Occipital lobe (tissue), 1 donor: ENCODE measurements at regions not wholly inside any gene's neighbourhood (a gene's known extent, or its start where the extent isn't known, plus 50 kb on each side); places are given as distances from the start of the nearest gene placed in this dataset.
"Not testable (repeated sequence)": the region's sequence is repeated elsewhere in the genome, so short reads cannot be mapped to it uniquely, and the experiment has no call there.

Experiments
- DNase-seq: peaks from one replicate; lab custom pipeline; 2025; lab: John Stamatoyannopoulos, UW

DNA sequence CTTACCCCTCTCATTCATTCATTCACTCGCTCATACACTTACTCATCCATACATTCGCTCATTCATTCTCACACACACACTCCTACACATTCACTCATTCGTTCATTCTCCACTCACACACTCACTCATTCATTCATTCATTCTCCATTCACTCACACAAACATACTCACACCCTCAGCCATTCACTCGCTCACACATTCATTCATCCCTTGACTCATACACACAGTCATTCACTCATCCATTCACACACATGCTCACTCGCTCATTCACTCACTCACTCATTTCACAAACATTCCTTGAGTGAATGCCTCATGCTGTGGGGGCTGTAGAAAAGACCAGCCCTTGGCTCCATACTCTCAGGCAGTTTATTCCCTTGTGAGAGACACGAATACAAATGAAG, 151.1 kb upstream of the MAMLD1 start:
- no peak for DNase-seq

DNA sequence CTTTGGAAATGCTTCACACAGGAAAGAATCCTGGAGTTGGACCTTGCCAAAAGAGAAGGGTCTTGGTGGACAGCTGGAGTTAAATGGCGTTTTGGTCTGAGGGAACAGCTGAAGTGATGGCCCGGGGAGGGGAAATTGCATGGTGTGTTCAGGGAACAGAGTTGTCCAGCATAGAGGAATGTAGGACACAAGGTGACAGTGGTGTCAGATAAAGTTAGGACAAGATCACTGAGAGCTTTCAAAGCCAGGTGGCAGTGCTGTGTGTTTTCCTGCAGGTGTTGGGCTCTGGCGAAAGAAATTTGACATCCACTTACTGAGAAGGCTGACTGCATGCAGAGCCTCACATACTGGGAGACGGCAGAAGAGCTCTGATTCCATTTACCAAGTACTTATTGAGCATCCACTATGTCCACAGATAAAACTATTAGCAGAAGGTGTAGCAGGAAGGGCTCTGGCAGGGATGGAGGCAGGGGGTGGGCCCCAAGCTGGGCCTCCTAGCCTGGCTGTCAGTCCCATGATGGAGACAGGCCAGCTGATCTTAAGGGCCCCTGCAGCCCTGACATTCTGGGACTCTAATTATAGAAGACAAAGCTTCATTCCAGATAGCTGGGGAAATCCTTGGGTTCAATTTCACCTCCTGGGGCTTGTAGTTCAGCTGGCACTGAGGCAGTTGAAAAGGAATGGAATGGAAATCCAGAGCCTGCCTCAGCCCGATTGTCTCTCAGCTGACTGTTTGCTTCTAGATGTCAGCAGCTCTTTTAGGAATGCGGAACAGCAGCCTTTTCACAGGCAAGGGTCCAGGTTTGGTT, 150.2 kb upstream of the MAMLD1 start:
- DNase-seq = no peak

DNA sequence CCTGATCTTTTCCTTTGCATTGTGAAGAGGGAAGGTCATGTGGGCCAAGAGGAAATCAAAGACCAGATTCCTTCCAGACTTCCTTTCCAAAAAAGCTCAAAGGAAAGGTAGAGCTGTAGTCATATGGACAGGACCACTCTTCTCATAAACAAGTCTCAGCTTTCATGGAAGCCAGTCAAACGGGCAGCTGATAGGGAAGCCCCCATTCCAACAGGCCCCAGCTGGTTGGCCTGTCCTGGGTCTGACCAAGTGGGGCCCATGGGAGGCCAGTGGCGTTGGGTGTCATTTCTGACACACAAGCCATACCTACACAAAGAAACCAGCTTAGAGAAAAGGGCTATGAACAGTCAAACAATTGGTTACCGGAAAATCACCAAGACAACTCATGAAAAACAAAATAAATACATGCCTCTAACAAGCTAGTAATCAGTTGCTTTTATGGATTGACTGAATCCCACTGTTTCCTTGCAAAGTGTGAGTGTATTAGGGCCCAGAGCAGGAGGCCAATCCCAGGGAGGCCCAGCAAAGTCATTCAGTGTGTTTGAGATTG, 149.6 kb upstream of the MAMLD1 start:
- DNase-seq = no peak

DNA sequence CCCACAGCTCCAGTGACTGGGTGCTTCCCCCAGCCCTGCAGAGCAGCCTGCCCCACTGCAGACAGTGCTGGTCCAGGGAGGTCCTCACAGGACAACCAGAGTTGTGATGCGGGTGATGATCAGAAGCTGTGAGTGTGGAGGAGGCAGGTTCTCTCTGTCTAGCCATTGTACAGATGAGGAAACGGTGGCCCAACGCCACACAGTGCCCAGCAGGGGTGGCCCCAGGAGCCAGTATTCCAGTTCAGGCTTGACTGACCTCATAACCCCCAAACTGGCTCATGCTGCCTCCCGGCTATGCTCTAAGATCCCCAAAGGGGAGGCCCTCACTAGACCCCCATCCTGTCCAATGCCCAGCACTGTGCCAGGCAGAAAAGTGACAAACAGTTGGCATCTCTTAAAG, 147.1 kb upstream of the MAMLD1 start:
- DNase-seq = not testable (repeated sequence)

DNA sequence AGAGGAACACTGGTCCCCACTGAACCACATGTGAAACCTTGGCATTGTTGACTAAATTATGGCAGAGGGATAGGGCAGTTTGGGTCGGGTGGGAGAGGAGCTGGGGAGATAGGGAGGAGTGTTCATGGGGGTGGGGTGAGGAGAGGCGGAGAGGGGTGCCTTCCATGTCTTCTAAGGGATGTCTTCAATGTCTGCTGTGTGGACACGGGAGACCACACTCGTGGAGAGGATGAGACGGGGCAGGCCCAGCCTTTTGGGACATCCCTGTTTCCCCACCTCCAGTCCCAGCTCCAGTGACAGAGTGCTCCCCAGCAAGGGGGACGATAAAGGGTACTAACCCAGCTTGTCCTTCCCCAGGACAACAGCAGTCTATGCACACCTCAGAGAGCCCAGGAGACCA, 146.4 kb upstream of the MAMLD1 start:
- DNase-seq = no peak

DNA sequence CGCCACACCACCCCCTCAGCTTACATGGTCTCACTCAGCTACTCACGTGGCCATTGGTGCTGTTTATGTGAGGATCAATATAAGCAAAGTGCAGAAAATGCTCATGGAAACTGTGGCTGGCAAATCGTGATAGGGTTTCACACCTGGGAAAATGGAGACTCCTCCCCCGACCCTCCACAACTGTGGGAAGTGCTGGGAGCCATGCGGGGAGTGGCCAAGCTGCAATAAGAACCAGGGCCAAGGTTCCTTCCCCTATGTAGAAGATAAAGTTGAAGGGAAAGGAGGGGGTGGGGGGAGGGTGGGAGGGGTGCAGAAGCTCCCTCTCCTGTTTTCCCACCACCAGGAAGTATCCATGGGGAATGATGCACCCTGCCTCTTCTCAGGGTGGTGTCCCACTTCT, 145.5 kb upstream of the MAMLD1 start:
- DNase-seq = no peak

DNA sequence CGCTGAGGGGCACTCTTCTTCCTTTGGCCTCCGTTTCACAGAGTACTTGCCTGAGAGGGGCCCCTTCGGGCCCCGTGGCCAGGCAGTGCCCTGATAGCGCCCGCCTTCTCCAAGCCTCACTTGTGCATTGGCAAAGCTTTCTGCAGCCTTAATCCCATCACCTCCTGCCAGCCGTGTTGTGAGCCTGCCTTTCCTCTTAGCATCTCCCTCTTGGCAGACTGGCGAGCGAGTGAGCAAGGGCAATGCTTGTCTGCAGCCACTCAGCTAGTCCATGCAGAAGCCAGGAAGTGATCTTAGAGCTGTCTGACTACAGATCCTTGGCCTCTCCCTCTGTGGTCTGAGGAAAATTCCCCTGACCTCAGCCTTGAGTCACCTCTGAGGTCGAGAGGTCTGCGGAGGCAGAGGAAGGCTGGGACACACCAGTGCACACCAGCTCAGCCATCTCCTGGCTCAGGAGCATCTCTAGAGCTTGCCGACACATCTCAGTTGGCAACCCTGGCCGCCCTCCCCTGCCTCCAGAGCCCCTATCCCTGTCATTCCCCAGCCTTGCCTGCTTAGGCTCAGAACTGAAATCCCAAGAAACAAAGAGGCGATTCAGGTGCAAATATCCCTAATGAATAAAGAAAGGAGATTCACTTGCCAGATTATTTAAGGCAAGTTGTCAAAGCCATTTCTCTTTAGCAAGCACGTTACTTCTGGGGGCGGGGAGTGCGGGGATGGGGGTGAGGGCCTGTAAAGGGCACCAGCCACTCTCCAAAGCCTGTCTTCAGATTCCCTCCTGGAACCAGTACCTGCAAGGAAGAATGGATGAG, 143.5 kb upstream of the MAMLD1 start:
- no peak for DNase-seq

DNA sequence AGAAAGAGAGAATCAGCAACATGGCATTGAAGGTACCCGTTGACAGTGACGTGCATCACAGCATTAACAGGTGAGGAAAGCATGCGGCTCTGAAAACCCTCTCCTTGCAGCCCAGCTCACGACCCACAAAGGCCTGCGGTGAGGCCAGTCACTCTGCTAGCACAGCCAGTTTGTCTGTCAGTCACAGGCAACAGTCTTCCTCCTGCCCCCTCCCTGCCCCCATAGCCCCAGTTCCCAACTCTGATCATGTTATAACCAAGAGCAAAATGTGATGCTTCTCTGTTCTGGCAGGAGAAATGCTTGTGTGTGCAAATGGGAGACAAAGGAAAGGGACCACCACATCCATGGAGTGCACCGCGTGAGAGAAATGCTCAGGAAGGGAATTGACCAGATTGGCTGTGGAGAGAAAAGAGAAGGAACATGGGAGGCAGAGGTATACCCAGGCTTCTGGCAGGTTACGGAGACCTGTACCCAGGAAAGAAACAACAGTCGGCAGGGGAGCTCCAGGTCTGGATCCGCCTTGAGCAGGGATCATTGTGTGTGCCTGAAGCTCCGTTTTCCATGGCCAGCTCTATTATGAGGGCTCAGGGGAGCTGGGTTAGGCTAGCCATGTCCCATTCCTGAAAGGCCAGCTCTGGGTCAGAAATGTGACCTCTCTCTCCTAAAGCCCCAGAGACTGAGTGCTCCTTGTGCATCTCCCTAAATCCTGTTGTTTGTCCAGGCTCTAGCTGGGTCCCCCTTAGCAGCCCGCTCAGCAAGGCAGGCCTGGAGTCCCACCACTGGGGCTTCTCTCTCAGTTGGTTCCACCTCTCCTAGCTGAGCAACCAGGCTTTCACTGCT, 139.7 kb upstream of the MAMLD1 start:
- DNase-seq = no peak

DNA sequence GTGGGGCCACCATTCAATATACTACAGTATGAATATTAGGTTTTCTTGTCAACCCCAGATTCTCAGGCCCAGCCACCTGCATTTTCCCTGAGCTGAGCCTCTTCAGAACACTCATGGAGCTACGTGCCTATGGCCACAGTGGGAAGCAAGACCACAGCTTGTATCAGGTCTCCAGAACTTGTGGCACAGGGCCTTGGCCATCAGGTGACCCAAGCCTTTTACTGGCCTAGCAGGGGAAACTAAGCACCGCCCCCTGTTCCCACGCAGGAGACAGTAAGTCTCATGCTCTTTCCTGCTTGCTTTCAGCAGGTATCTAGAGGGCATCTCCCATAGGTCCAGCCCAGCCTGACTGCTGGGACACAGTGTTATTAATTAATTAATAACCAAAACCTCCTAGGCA, 138.4 kb upstream of the MAMLD1 start:
- no peak for DNase-seq

DNA sequence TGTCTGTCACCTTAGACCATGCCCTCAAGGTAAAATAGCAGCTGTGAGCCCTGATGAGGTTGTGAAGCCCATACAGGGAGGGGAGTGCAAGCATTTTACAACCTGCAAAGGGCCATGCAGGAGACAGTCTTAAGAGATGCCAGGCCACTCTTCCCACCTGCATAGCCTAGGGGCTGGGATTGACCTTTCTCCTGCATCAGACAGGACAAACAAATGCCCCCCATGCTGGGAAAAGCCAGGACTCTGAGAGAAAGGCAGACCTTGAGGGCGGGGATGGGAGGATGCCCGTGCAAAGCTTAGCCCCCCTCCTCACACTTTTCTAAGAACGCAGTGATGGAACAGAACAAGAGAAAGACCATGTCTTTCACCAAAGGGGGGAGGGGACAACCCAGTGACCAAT, 137.9 kb upstream of the MAMLD1 start:
- no peak for DNase-seq

DNA sequence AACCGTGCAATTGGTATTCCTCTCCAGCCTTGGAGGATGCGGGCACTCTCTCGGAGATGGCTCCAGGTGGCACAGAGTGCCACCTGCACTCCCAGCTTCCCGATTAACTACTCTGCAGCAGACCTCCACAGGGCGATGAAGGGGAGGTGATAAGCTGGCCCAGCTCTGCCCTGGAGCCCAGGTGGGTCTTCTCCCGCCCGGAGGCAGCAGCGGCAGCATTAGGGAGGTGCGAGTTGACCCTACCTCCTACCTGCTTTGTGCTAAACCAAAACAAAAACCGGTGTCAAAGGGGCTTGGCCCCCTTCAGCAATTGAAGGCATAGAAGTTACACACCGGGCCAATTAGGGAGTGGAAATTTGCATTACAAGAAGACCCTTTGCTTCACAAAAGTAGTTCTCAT, 137.4 kb upstream of the MAMLD1 start:
- no peak for DNase-seq

DNA sequence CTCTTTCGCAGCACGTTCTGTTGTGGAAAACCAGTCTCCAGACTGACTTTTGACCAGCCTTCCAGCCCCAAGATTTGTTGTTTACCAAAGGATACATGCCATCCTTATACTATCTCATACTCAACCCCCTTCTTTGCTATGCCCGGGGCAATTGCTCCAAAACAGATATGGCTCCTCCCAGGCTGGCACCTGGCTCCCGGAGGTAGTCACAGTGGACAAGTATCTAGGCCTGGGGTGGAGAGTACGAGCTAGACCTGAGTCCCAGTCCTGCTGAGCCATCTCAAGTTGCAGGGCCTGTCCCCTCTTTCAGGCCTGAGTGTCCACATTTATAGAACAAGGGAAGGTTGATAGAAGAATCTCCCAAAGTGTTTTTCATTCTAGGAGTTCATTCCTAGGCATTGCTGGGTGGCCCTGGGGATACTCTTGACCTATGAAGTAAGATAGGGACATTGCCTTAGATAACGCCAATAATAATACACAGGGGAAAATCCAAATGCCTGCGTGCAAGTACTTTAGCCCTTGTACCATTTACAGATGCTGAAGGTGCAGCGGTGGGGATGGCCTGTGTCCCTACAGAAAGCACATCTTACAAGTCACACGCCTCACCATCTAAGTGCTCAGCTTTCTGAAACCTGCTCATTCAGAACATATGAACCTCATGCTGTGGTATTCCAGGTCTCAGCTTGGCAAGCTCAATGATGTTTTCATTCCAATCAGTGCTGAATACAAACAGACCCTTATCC, 136.7 kb upstream of the MAMLD1 start:
- DNase-seq = no peak

DNA sequence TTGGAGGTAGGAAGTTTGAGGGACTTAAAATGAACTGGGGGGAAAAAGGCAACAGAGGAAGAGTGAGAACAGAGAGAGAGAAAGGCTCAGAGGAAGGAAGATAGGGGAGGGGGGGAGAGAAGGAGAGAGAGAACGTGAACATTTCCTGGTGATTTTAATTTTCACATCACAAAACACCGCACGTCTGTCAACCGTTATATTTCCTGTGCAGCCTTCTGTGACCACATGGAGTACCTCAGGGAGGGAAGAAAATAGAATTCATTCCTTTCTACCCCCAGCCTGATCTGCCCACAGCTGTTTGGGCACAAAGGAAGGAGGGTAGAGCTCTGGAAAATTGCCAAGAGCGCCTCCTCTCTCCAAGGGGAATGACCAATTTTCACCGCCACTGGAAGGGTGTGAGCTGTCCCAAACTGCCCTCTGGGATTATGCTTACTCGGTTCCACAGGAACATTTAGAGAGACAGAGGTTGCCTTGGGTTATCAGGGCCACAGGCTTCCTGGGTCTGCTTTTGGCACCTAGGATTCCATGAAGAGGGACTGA, 135.7 kb upstream of the MAMLD1 start:
- DNase-seq = no peak

DNA sequence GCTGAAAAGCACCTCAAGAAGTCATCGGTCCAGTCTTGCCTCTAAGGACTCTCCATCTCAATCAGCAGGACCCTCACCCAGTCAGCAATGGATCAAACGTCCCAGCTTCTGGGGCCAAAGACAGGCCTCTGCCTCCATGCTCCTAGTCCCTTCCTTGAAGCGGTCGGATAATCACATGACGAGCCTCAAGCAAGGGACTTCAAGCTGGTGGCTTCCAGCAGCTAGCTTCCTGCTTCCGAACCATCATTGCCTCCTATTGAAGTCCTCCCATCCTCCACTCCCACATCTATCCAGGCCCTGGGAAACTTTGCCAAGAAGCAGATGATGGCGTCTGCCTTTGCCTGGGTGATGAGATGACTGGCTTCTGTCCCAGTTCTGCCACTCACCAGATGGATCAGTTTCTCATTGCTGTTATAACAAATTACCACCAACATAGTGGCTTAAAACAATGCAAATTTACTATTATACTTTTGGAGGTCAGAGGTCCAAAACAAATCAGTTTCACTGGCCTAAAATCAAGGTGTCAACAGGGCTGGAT, 135.2 kb upstream of the MAMLD1 start:
- DNase-seq = no peak

DNA sequence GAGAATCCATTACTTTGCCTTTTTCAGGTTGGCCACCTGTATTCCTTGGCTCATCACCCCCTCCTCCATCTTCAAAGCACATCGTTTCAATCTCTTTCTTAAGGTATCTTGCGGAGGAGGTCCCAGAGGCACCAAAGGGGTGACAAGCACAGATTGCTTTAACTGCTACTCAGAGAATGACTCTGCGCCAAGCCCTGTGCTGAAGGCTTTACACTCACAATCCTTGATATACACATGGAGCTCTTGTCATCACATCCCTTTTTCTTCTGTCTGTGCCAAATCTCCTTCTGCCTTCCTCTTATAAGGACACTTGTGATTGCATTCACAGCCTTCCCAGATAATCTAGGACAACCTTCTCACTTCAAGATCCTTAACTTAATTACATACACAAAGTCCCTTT, 134.7 kb upstream of the MAMLD1 start:
- no peak for DNase-seq

DNA sequence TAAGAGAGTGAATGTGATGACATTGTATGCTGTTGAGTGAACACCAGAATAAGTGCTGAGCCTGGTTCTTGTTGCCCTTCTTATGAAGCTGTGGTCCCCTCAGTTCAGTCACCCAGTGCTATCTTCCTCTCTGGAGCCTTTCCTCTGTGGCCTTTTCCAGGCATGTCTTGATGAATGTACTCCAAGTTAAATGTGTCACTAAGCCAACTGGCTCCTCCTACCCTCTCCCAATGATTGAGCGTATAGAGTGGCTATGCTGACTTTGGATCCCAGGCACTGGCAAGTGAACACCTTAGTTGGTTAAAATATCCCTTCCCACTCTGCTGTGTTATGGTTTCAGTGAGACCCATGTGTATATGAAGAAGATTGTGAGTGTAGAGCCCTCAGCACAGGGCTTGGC, 134.1 kb upstream of the MAMLD1 start:
- no peak for DNase-seq

DNA sequence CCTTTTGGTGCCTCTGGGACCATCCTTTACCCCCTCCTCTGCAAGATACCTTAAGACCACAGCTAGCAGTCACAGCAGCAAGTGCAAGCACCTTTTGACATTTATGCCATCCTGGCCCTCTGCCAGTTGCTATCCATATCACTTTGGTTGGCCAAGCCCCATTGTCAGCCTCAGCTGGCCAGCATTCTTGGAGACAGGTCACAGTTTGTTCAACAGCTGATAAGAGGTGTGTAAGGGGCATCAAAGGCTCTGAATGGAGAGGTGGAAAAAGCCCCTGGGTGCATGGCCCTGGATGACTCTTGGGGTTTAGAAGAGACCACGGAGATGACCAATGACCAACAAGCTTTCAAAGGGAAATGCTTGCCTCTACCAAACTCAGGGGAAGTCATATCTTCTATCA, 133.6 kb upstream of the MAMLD1 start:
- no peak for DNase-seq

DNA sequence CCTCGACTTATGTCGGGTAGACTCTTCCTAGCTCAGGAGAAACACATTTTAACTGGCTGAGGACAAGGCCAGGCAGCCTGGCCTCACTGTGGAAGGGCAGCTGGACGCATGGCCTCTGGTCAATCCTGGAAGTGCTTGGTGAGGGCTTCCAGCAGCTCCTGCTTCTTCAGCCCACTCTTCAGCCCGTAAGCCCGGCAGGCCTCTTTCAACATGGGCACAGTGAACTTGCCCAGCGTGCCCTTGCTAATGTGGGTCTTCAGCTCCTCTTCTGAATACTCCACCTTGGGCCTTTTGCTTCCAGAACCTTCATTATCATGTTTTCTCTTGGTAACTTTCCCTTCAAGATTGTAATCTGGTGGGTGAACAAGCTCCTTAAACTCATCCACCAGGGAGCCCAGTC, 132.2 kb upstream of the MAMLD1 start:
- DNase-seq = not testable (repeated sequence)

DNA sequence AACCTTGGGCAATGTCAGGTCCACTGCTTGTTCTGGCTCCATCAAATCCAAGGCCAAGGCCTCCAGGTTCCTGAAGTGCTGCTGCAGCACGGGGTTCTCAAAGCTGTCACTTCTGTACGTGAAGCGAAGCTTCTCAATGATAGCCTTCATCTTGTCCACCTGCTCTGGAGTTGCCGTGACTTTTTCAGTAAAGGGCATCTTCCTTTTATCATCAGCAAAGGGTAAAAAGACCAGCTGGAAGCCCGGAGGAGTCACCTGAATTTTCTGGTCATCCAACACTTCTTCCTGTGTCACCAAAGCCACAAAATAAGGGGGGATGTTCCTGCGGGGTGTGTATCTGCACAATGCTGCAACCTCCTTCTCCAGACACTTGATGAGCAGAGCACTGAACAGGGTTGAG, 131.7 kb upstream of the MAMLD1 start:
- DNase-seq = not testable (repeated sequence)

DNA sequence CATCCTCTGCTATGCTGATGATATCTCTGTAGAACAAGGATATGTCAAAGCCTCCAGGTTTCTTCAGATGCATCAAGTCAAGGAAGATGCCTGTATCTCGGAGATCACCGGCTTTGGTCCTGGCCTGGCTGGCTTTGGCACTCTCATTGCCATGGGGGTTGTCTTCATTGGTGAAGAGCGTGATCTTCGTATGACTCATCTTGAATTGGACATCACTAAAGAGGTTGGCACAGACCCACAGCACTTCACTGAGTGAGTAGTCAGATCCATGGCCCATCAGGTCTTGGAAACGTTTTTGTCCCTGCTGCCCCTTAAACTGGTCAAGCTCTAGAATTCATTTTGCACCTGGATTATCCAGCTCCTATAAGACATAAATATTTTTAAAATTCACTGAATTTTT, 130.9 kb upstream of the MAMLD1 start:
- DNase-seq = not testable (repeated sequence)
